SH-SY5Y (cell line): ENCODE measurements at regions not wholly inside any gene's neighbourhood (a gene's known extent, or its start where the extent isn't known, plus 50 kb on each side); places are given as distances from the start of the nearest gene placed in this dataset.

Experiments
- GATA2 ChIP-seq: IDR thresholded peaks from 2 replicates; pipeline ENCODE4 v1.6.1; 2011; ENCODE audit warnings: mild to moderate bottlenecking, low read depth, low read length
- GATA3 ChIP-seq: IDR thresholded peaks from 2 replicates; pipeline ENCODE4 v1.6.1; 2011; ENCODE audit warnings: low read depth, mild to moderate bottlenecking, low read length, moderate library complexity

DNA sequence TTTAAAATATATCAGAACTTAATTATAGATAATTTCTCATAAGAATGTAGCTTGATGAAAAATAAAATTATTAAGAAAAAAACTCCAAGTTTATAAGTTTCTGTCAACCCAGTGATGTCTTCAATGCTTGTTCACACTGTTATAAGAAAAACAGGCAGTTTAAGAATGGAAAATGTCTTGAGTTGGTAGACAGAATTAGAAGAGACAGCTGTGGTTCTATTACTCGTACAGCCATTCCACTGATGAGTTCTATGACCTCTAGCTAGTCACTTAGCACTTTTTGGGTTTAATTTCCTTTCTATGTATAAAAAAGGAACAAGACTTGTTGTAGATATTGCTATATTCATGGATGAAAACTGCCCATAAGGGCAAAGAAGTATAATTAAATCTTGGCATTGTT lies 1013.1 kb upstream of the ATXN8OS start:
- TF ChIP-seq GATA2 (no peak), GATA3 (no peak)
